GM23338 (cell line): ENCODE measurements at regions not wholly inside any gene's neighbourhood (a gene's known extent, or its start where the extent isn't known, plus 50 kb on each side); places are given as distances from the start of the nearest gene placed in this dataset.

Experiments used
- ATAC-seq: fragments of 200-7000 bp; cut with Tn5 transposase; 3 replicates; pipeline ENCODE4 v1.9.1; 2020
- DNase-seq: peaks from one replicate; pipeline ENCODE4 v3.0.0-alpha.2; 2015; ENCODE audit warnings: low spot score
- H2AFZ ChIP-seq: fragments of 200-600 bp; sonication (generic); 2 replicates; pipeline ENCODE4 v1.8.0; 2016; ENCODE audit warnings: antibody characterized with exemption, mild to moderate bottlenecking, moderate library complexity
- H3F3A ChIP-seq: fragments of 200-600 bp; sonication (generic); replicated peaks from 2 replicates; pipeline ENCODE4 v1.8.0; 2017; ENCODE audit warnings: antibody characterized with exemption, mixed run types, low read depth
- H3K27ac ChIP-seq: fragments of 200-600 bp; sonication (generic); 2 replicates; pipeline ENCODE4 v1.6.1; 2016; ENCODE audit warnings: low read depth
- H3K27me3 ChIP-seq: fragments of 200-600 bp; sonication (generic); 2 replicates; pipeline ENCODE4 v1.8.0; 2016; ENCODE audit warnings: mild to moderate bottlenecking, mixed run types, moderate library complexity; ENCODE audit not compliant: insufficient read depth
- H3K36me3 ChIP-seq: fragments of 200-600 bp; sonication (generic); 2 replicates; pipeline ENCODE4 v1.8.0; 2016; ENCODE audit warnings: mild to moderate bottlenecking; ENCODE audit not compliant: insufficient read depth
- H3K4me1 ChIP-seq: fragments of 200-600 bp; sonication (generic); 2 replicates; pipeline ENCODE4 v1.8.0; 2016; ENCODE audit warnings: mild to moderate bottlenecking, moderate library complexity; ENCODE audit not compliant: insufficient read depth
- H3K4me2 ChIP-seq: fragments of 200-600 bp; sonication (generic); 2 replicates; pipeline ENCODE4 v1.7.1; 2017; ENCODE audit warnings: mixed run types
- H3K4me3 ChIP-seq: fragments of 200-600 bp; sonication (generic); 2 replicates; pipeline ENCODE4 v1.6.1; 2016; ENCODE audit warnings: mixed run types
- H3K79me2 ChIP-seq: fragments of 200-600 bp; sonication (generic); replicated peaks from 2 replicates; pipeline ENCODE4 v1.8.0; 2017; ENCODE audit warnings: mild to moderate bottlenecking; ENCODE audit not compliant: insufficient read depth
- H3K9me2 ChIP-seq: fragments of 200-600 bp; sonication (generic); 2 replicates; pipeline ENCODE4 v1.8.0; 2017; ENCODE audit not compliant: insufficient read depth
- H4K20me1 ChIP-seq: fragments of 200-600 bp; sonication (generic); replicated peaks from 2 replicates; pipeline ENCODE4 v1.8.0; 2017; ENCODE audit warnings: mild to moderate bottlenecking; ENCODE audit not compliant: insufficient read depth
- H3K27ac Mint-ChIP-seq: 2 replicates; pipeline ENCODE4 v1.8.0; 2020; ENCODE audit warnings: inconsistent platforms, mild to moderate bottlenecking, moderate library complexity, mixed read lengths
- H3K27me3 Mint-ChIP-seq: 3 replicates; pipeline ENCODE4 v1.8.0; 2022; ENCODE audit warnings: low read depth, mild to moderate bottlenecking, moderate library complexity, mixed read lengths, inconsistent platforms; ENCODE audit not compliant: insufficient read depth, poor library complexity
- H3K36me3 Mint-ChIP-seq: 3 replicates; pipeline ENCODE4 v1.8.0; 2021; ENCODE audit warnings: low read depth, mild to moderate bottlenecking, inconsistent platforms, moderate library complexity, mixed read lengths
- H3K4me1 Mint-ChIP-seq: 3 replicates; pipeline ENCODE4 v1.8.0; 2020; ENCODE audit warnings: mild to moderate bottlenecking, inconsistent platforms, mixed read lengths
- H3K4me3 Mint-ChIP-seq: 3 replicates; pipeline ENCODE4 v1.8.0; 2021; ENCODE audit warnings: moderate library complexity, mild to moderate bottlenecking, inconsistent platforms, mixed read lengths
- H3K9me3 Mint-ChIP-seq: 3 replicates; pipeline ENCODE4 v1.8.0; 2020; ENCODE audit warnings: moderate library complexity, mild to moderate bottlenecking, inconsistent platforms, mixed read lengths
- CREB1 ChIP-seq: fragments of 250-450 bp; sonication (Bioruptor Pico); IDR thresholded peaks from 2 replicates; pipeline ENCODE4 v1.5.0; 2020; ENCODE audit warnings: low read depth, mild to moderate bottlenecking, moderate library complexity
- NANOG ChIP-seq: IDR thresholded peaks from 2 replicates; pipeline ENCODE4 v1.6.1; 2016; ENCODE audit warnings: antibody characterized with exemption, borderline replicate concordance
- POLR2AphosphoS5 ChIP-seq: IDR thresholded peaks from 2 replicates; pipeline ENCODE4 v1.6.1; 2016; ENCODE audit warnings: antibody characterized with exemption, low read depth
- STAT1 ChIP-seq: IDR thresholded peaks from one replicate; pipeline ENCODE4 v1.6.1; 2016; ENCODE audit warnings: antibody characterized with exemption; ENCODE audit not compliant: unreplicated experiment
- ZNF114 ChIP-seq: fragments of 250-450 bp; sonication (Bioruptor Pico); IDR thresholded peaks from 2 replicates; pipeline ENCODE4 v1.5.0; 2020; ENCODE audit warnings: mild to moderate bottlenecking, moderate library complexity
- ZNF331 ChIP-seq: fragments of 250-450 bp; sonication (Bioruptor Pico); IDR thresholded peaks from 2 replicates; pipeline ENCODE4 v1.5.0; 2020; ENCODE audit warnings: low read depth, mild to moderate bottlenecking, moderate library complexity
- TF ChIP-seq, protein P1 (sequence below): fragments of 250-450 bp; sonication (Bioruptor Pico); IDR thresholded peaks from 2 replicates; pipeline ENCODE4 v1.5.0; 2020; ENCODE audit warnings: mild to moderate bottlenecking, moderate library complexity
- TF ChIP-seq, protein P2 (sequence below): IDR thresholded peaks from 2 replicates; pipeline ENCODE4 v1.6.1; 2016; ENCODE audit warnings: antibody characterized with exemption
- TF ChIP-seq, protein P3 (sequence below), 2 experiments: fragments of 200-600 bp in 1 of 2; sonication (generic) in 1 of 2; conservative IDR thresholded peaks; 2 replicates each; pipeline versions ENCODE4 v1.5.1 to v1.6.1; 2016 to 2017; ENCODE audit warnings: antibody characterized with exemption in 2 of 2, low read depth in 2 of 2, mild to moderate bottlenecking in 2 of 2, moderate library complexity in 1 of 2

DNA sequence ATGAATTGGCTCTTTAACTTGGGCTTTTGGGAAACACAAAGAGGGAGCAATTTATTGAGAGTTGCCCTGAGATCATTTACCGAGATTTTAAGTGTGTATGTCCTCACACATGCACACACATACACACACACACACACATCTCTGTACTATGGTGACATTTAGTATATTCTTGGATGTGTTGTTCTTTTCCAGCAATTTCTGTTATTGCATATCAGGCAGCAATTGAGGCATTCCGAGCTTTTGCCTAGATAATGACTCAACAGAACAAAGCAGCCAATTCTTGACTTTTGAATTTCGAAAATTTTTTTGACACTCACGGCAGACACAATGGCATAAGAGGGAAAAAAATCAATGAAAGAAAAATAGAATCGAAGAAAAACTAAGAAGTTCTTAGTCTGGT lies 248.5 kb downstream of the DUSP6 start (continued):
- TF ChIP-seq, protein P1, sequence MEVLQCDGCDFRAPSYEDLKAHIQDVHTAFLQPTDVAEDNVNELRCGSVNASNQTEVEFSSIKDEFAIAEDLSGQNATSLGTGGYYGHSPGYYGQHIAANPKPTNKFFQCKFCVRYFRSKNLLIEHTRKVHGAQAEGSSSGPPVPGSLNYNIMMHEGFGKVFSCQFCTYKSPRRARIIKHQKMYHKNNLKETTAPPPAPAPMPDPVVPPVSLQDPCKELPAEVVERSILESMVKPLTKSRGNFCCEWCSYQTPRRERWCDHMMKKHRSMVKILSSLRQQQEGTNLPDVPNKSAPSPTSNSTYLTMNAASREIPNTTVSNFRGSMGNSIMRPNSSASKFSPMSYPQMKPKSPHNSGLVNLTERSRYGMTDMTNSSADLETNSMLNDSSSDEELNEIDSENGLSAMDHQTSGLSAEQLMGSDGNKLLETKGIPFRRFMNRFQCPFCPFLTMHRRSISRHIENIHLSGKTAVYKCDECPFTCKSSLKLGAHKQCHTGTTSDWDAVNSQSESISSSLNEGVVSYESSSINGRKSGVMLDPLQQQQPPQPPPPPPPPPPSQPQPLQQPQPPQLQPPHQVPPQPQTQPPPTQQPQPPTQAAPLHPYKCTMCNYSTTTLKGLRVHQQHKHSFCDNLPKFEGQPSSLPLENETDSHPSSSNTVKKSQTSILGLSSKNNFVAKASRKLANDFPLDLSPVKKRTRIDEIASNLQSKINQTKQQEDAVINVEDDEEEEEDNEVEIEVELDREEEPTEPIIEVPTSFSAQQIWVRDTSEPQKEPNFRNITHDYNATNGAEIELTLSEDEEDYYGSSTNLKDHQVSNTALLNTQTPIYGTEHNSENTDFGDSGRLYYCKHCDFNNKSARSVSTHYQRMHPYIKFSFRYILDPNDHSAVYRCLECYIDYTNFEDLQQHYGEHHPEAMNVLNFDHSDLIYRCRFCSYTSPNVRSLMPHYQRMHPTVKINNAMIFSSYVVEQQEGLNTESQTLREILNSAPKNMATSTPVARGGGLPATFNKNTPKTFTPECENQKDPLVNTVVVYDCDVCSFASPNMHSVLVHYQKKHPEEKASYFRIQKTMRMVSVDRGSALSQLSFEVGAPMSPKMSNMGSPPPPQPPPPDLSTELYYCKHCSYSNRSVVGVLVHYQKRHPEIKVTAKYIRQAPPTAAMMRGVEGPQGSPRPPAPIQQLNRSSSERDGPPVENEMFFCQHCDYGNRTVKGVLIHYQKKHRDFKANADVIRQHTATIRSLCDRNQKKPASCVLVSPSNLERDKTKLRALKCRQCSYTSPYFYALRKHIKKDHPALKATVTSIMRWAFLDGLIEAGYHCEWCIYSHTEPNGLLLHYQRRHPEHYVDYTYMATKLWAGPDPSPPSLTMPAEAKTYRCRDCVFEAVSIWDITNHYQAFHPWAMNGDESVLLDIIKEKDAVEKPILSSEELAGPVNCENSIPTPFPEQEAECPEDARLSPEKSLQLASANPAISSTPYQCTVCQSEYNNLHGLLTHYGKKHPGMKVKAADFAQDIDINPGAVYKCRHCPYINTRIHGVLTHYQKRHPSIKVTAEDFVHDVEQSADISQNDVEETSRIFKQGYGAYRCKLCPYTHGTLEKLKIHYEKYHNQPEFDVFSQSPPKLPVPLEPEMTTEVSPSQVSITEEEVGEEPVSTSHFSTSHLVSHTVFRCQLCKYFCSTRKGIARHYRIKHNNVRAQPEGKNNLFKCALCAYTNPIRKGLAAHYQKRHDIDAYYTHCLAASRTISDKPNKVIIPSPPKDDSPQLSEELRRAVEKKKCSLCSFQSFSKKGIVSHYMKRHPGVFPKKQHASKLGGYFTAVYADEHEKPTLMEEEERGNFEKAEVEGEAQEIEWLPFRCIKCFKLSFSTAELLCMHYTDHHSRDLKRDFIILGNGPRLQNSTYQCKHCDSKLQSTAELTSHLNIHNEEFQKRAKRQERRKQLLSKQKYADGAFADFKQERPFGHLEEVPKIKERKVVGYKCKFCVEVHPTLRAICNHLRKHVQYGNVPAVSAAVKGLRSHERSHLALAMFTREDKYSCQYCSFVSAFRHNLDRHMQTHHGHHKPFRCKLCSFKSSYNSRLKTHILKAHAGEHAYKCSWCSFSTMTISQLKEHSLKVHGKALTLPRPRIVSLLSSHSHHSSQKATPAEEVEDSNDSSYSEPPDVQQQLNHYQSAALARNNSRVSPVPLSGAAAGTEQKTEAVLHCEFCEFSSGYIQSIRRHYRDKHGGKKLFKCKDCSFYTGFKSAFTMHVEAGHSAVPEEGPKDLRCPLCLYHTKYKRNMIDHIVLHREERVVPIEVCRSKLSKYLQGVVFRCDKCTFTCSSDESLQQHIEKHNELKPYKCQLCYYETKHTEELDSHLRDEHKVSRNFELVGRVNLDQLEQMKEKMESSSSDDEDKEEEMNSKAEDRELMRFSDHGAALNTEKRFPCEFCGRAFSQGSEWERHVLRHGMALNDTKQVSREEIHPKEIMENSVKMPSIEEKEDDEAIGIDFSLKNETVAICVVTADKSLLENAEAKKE (CRISPR knock-in tag): no peak
- TF ChIP-seq, protein P2, sequence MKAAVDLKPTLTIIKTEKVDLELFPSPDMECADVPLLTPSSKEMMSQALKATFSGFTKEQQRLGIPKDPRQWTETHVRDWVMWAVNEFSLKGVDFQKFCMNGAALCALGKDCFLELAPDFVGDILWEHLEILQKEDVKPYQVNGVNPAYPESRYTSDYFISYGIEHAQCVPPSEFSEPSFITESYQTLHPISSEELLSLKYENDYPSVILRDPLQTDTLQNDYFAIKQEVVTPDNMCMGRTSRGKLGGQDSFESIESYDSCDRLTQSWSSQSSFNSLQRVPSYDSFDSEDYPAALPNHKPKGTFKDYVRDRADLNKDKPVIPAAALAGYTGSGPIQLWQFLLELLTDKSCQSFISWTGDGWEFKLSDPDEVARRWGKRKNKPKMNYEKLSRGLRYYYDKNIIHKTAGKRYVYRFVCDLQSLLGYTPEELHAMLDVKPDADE: no peak
- no peak for TF ChIP-seq POLR2AphosphoS5
- no peak for TF ChIP-seq NANOG
- no peak for TF ChIP-seq STAT1
- no peak for TF ChIP-seq ZNF114
- TF ChIP-seq, protein P3, sequence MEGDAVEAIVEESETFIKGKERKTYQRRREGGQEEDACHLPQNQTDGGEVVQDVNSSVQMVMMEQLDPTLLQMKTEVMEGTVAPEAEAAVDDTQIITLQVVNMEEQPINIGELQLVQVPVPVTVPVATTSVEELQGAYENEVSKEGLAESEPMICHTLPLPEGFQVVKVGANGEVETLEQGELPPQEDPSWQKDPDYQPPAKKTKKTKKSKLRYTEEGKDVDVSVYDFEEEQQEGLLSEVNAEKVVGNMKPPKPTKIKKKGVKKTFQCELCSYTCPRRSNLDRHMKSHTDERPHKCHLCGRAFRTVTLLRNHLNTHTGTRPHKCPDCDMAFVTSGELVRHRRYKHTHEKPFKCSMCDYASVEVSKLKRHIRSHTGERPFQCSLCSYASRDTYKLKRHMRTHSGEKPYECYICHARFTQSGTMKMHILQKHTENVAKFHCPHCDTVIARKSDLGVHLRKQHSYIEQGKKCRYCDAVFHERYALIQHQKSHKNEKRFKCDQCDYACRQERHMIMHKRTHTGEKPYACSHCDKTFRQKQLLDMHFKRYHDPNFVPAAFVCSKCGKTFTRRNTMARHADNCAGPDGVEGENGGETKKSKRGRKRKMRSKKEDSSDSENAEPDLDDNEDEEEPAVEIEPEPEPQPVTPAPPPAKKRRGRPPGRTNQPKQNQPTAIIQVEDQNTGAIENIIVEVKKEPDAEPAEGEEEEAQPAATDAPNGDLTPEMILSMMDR (conservative IDR thresholded peaks at IDR 0.05; ENCODE audit: low read depth in 2 of 2): no peak

DNA sequence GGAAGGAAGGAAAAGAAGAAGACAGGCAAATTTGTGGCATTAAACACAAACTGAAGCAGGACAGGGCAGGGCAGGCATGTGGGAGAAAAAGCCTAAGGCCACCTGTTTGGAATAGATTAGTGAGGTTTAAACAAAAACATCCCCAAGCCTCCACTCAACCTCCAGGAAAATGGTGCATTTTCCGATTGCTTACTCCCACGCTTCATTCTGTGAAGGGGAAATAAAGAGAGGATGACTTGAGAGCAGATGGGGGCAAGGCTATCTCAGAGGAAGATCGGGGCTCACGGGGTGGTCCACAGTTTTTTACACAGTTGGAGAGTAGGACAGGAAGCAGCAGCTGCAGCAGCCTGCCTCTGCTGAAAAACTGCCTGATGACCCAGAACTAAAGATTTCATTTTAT lies 250.9 kb downstream of the DUSP6 start:
- Histone ChIP-seq H3F3A (no peaks in the 10 kb centered on the region; the same call in 1 of the 2 replicates), H3K4me2 (peak overlapping the region; percentile 76), H4K20me1 (no peaks in the 10 kb centered on the region), H3K9me2 (0 out of 2 replicates have a peak, but pooled peaks cover 4% of the 10 kb centered on the region), H2AFZ (peak overlapping the region; percentile 53; the same call in 1 of the 2 replicates), H3K4me3 (no peak overlapping the region), H3K36me3 (no peaks in the 10 kb centered on the region), H3K27me3 (no peaks in the 10 kb centered on the region), H3K79me2 (no peaks in the 10 kb centered on the region), H3K27ac (no peak overlapping the region), H3K4me1 (peaks cover 49% of the 10 kb centered on the region)
- no peaks in the 10 kb centered on the region for H3K36me3 Mint-ChIP-seq
- TF ChIP-seq NANOG (no peak), ZNF114 (no peak), ZNF331 (no peak), CREB1 (CRISPR knock-in tag) (no peak), STAT1 (no peak), POLR2AphosphoS5 (no peak)
- no peak overlapping the region for H3K4me3 Mint-ChIP-seq
- DNase-seq (no peak), ATAC-seq (no peak)
- no peak overlapping the region for H3K27ac Mint-ChIP-seq
- H3K27me3 Mint-ChIP-seq: peaks cover 2% of the 10 kb centered on the region
- no peaks in the 10 kb centered on the region for H3K9me3 Mint-ChIP-seq
- H3K4me1 Mint-ChIP-seq: peaks cover 66% of the 10 kb centered on the region
